Natural killer cell (primary cell): ENCODE measurements at regions not wholly inside any gene's neighbourhood (a gene's known extent, or its start where the extent isn't known, plus 50 kb on each side); places are given as distances from the start of the nearest gene placed in this dataset.

Experiments
- ATAC-seq, 3 donors: fragments of 150-1000 bp in 2 of 3; fragments of 200-7000 bp in 1 of 3; cut with Tn5 transposase; 1 replicate in 1 of 3; 2 replicates in 2 of 3; pipeline ENCODE4 v1.10.0; 2021; ENCODE audit warnings: mild to moderate bottlenecking in 2 of 3, moderate library complexity in 2 of 3
- DNase-seq, 2 donors: peaks; one replicate each; pipeline versions ENCODE4 v3.0.0 to v3.0.0-alpha.2; 2013 to 2021; ENCODE audit warnings: mixed read lengths in 1 of 2
- H3K27ac ChIP-seq: one replicate; pipeline ENCODE4 v1.5.1; 2013; ENCODE audit warnings: mild to moderate bottlenecking, low read length
- H3K27me3 ChIP-seq: one replicate; pipeline ENCODE4 v1.6.1; 2013; ENCODE audit warnings: low read length; ENCODE audit not compliant: control insufficient read depth, insufficient read depth
- H3K36me3 ChIP-seq: one replicate; pipeline ENCODE4 v1.6.1; 2013; ENCODE audit warnings: low read length; ENCODE audit not compliant: control insufficient read depth, insufficient read depth
- H3K4me1 ChIP-seq: one replicate; pipeline ENCODE4 v1.6.1; 2013; ENCODE audit warnings: low read length; ENCODE audit not compliant: control insufficient read depth, insufficient read depth
- H3K4me3 ChIP-seq: one replicate; pipeline ENCODE4 v1.5.1; 2013; ENCODE audit warnings: low read length
- H3K9me3 ChIP-seq: one replicate; pipeline ENCODE4 v1.6.1; 2013; ENCODE audit warnings: low read length; ENCODE audit not compliant: control insufficient read depth, insufficient read depth
- H3K27ac Mint-ChIP-seq, 2 donors: one replicate each; pipeline ENCODE4 v1.8.0; 2022; ENCODE audit warnings: mild to moderate bottlenecking in 2 of 2, mixed read lengths in 2 of 2, moderate library complexity in 1 of 2
- H3K27me3 Mint-ChIP-seq, 2 donors: one replicate each; pipeline ENCODE4 v1.8.0; 2022; ENCODE audit warnings: low read depth in 2 of 2, mixed read lengths in 2 of 2
- H3K36me3 Mint-ChIP-seq: one replicate; pipeline ENCODE4 v1.8.0; 2022; ENCODE audit warnings: mixed read lengths
- H3K4me1 Mint-ChIP-seq, 2 donors: one replicate each; pipeline ENCODE4 v1.8.0; 2022; ENCODE audit warnings: mixed read lengths in 2 of 2
- H3K4me3 Mint-ChIP-seq: one replicate; pipeline ENCODE4 v1.8.0; 2022; ENCODE audit warnings: mild to moderate bottlenecking, moderate library complexity, mixed read lengths
- H3K9me3 Mint-ChIP-seq, 2 donors: one replicate each; pipeline ENCODE4 v1.8.0; 2022; ENCODE audit warnings: mixed read lengths in 2 of 2
- WGBS: methylation state at CpG from one replicate; pipeline ENCODE4 v1.1.7; 2013; ENCODE audit warnings: missing lambda C conversion rate; ENCODE audit not compliant: insufficient coverage; 5-methylcytosine and 5-hydroxymethylcytosine counted together
- intact Hi-C: fragments of 100-400 bp; cut with micrococcal nuclease; formaldehyde crosslinking; loops from one replicate; pipeline ENCODE4 v1.14.2; 2022
- TF ChIP-seq, protein P1 (sequence below): fragments of 200-600 bp; IDR thresholded peaks from one replicate; pipeline ENCODE4 v1.8.0; 2022; ENCODE audit warnings: antibody characterized with exemption

DNA sequence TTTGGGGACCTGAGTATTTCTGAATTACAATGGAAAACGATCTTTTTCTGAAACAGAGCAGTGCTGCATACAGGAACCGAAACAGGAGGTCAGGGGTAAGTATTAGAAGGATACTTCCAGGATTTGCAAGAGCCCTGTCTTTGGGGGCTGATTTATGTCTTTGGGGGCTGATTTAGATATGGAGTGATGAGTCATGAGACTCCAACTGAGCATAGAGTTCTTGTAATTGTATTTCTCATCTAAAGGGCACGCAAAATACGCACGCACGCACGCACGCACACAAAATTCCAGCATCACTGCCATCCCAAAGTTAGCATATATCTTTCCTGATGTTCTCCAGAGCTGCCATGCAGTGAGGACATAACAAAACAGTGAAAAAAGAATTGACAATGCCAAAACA is 414.8 kb upstream of the CCNH start:
- Mint-ChIP-seq H3K27ac (no peak overlapping the region), H3K36me3 (no peaks in the 10 kb centered on the region), H3K4me1 (no peaks in the 10 kb centered on the region), H3K27me3 (no peaks in the 10 kb centered on the region), H3K9me3 (peaks cover 2 to 4% of the 10 kb centered on the region in 2 donors), H3K4me3 (no peak overlapping the region)
- H3K27me3 ChIP-seq: no peaks in the 10 kb centered on the region
- TF ChIP-seq, protein P1, sequence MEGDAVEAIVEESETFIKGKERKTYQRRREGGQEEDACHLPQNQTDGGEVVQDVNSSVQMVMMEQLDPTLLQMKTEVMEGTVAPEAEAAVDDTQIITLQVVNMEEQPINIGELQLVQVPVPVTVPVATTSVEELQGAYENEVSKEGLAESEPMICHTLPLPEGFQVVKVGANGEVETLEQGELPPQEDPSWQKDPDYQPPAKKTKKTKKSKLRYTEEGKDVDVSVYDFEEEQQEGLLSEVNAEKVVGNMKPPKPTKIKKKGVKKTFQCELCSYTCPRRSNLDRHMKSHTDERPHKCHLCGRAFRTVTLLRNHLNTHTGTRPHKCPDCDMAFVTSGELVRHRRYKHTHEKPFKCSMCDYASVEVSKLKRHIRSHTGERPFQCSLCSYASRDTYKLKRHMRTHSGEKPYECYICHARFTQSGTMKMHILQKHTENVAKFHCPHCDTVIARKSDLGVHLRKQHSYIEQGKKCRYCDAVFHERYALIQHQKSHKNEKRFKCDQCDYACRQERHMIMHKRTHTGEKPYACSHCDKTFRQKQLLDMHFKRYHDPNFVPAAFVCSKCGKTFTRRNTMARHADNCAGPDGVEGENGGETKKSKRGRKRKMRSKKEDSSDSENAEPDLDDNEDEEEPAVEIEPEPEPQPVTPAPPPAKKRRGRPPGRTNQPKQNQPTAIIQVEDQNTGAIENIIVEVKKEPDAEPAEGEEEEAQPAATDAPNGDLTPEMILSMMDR: no peak
- WGBS: 92% methylated on average over 8 of the region's 8 CpGs
- no peak for DNase-seq
- H3K4me1 ChIP-seq: no peaks in the 10 kb centered on the region
- intact Hi-C loops: no loop called here
- no peak for ATAC-seq
- H3K4me3 ChIP-seq: no peak overlapping the region
- H3K27ac ChIP-seq: no peak overlapping the region
- no peaks in the 10 kb centered on the region for H3K36me3 ChIP-seq
- peaks cover 8% of the 10 kb centered on the region for H3K9me3 ChIP-seq

GRCh38 chr5:87826507-87826906 is 413.8 kb upstream of the CCNH start:
- H3K27me3 ChIP-seq: no peaks in the 10 kb centered on the region
- intact Hi-C loops: no loop called here
- Mint-ChIP-seq H3K4me1 (no peaks in the 10 kb centered on the region), H3K4me3 (no peak overlapping the region), H3K27me3 (no peaks in the 10 kb centered on the region), H3K9me3 (peaks cover 0 to 2% of the 10 kb centered on the region in 2 donors), H3K27ac (no peak overlapping the region), H3K36me3 (no peaks in the 10 kb centered on the region)
- ATAC-seq: no peak
- no peaks in the 10 kb centered on the region for H3K36me3 ChIP-seq
- H3K9me3 ChIP-seq: peaks cover 6% of the 10 kb centered on the region
- no peak overlapping the region for H3K27ac ChIP-seq
- H3K4me1 ChIP-seq: no peaks in the 10 kb centered on the region
- WGBS: 74% methylated on average over 3 of the region's 3 CpGs
- TF ChIP-seq, protein P1: no peak
- DNase-seq: no peak
- no peak overlapping the region for H3K4me3 ChIP-seq

GRCh38 chr5:87825583-87825982 is 412.9 kb upstream of the CCNH start:
- Mint-ChIP-seq H3K4me1 (no peaks in the 10 kb centered on the region), H3K9me3 (peaks cover 0 to 2% of the 10 kb centered on the region in 2 donors), H3K36me3 (no peaks in the 10 kb centered on the region), H3K4me3 (no peak overlapping the region), H3K27me3 (no peaks in the 10 kb centered on the region), H3K27ac (no peak overlapping the region)
- 50% methylated on average over 1 of the region's 1 CpG for WGBS
- H3K36me3 ChIP-seq: no peaks in the 10 kb centered on the region
- ATAC-seq (no peak), DNase-seq (no peak)
- H3K4me3 ChIP-seq: no peak overlapping the region
- no peaks in the 10 kb centered on the region for H3K9me3 ChIP-seq
- no peaks in the 10 kb centered on the region for H3K4me1 ChIP-seq
- TF ChIP-seq, protein P1: no peak
- no peaks in the 10 kb centered on the region for H3K27me3 ChIP-seq
- no peak overlapping the region for H3K27ac ChIP-seq
- intact Hi-C loops: no loop called here

- TF ChIP-seq, protein P1: no peak
- Histone ChIP-seq H3K27ac (no peak overlapping the region), H3K9me3 (no peaks in the 10 kb centered on the region), H3K27me3 (no peaks in the 10 kb centered on the region), H3K4me3 (no peak overlapping the region), H3K36me3 (no peaks in the 10 kb centered on the region), H3K4me1 (no peaks in the 10 kb centered on the region)
- Mint-ChIP-seq H3K4me3 (no peak overlapping the region), H3K27me3 (no peaks in the 10 kb centered on the region), H3K4me1 (no peaks in the 10 kb centered on the region), H3K9me3 (peaks cover 2 to 3% of the 10 kb centered on the region in 2 donors), H3K36me3 (no peaks in the 10 kb centered on the region), H3K27ac (no peak overlapping the region)
- intact Hi-C loops: no loop called here
- no peak for DNase-seq
- no peak for ATAC-seq
These were observed 395.1 kb upstream of the CCNH start for GRCh38 chr5:87807783-87808182.
